ENCODE measurements at regions not wholly inside any gene's neighbourhood (a gene's known extent, or its start where the extent isn't known, plus 50 kb on each side); places are given as distances from the start of the nearest gene placed in this dataset.

DNA sequence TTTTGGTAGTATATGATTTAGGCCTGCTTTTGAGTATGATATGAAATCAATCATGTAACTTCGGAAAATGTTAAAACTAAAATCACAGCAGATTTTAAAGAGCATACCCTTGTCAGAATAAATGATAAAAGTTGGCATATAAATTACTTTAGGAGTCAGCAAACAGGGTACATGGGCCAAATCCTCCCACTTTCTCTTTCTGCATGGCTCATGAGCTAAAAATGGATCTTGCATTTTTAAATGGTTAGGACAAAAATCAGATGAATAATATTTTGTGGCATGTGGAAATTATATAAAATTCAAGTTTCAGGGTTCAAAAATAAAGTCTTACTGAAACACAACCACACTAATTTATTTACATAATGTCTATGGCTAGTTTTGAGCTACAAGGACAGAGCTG is 214.9 kb downstream of the GASK1B start:
- Histone ChIP-seq H3K27ac (no peak overlapping the region), H3K4me1 (no peaks in the 10 kb centered on the region), H3K4me3 (no peak overlapping the region), H3K36me3 (no peaks in the 10 kb centered on the region), H3K9me3 (no peaks in the 10 kb centered on the region), H3K27me3 (no peaks in the 10 kb centered on the region)
- TF ChIP-seq POLR2A (IDR thresholded peaks at IDR 0.05) (no peak), CTCF (IDR thresholded peaks at IDR 0.05) (no peak)
- no peak for DNase-seq

- Histone ChIP-seq H3K27ac (no peak overlapping the region), H3K27me3 (no peaks in the 10 kb centered on the region), H3K4me3 (no peak overlapping the region), H3K4me1 (no peaks in the 10 kb centered on the region), H3K36me3 (no peaks in the 10 kb centered on the region), H3K9me3 (no peaks in the 10 kb centered on the region)
- no peak for DNase-seq
- TF ChIP-seq POLR2A (IDR thresholded peaks at IDR 0.05), result no peak
These were observed 230.8 kb downstream of the GASK1B start for GRCh38 chr4:157942017-157942416.

DNA sequence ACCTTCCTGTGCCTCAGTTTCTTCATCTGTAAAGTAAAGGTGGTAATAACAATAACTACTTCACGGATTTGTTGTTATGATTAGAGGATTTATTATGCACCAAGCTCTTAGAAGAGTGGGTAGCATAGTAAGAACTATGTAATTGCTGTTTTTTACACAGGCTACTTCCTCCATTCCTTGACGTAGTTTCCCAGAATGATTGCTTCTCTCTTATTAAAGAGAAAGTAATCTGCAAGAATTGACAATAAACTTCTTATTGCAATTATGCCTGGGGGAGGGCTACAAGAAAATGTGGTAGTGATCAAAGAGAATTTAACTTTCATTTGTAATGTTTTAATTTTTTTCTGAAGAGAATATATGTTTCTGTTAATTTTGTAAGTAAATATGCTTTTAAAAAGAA is 238.7 kb downstream of the GASK1B start:
- H3K9me3 ChIP-seq, result no peaks in the 10 kb centered on the region
- H3K4me3 ChIP-seq, result no peak overlapping the region
- H3K27ac ChIP-seq, result no peak overlapping the region
- H3K4me1 ChIP-seq, result no peaks in the 10 kb centered on the region
- no peak for DNase-seq
- H3K36me3 ChIP-seq, result no peaks in the 10 kb centered on the region
- TF ChIP-seq CTCF (IDR thresholded peaks at IDR 0.05), result no peak
- no peak for TF ChIP-seq POLR2A (IDR thresholded peaks at IDR 0.05)
- no peaks in the 10 kb centered on the region for H3K27me3 ChIP-seq

DNA sequence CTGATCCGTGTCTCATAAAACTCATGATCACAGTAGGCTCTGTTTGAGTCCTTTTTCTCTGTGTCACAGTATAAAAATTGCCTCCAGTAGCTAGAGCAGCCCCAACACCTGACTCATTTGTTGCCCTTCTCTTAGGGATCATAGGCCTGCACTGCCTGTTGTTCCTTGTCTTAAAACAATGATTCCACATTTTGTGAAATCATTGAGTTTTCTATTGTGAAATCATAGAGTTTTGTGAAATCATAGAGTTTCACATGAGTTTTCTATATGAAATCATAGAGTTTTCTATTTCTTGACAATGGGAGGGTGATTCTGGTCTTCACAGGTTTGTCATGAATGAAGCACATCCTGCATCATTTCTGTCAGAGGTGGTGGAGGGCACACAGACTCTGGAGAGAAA is 239.9 kb downstream of the GASK1B start:
- no peaks in the 10 kb centered on the region for H3K27me3 ChIP-seq
- TF ChIP-seq CTCF (IDR thresholded peaks at IDR 0.05), result no peak
- no peak for TF ChIP-seq POLR2A (IDR thresholded peaks at IDR 0.05)
- no peaks in the 10 kb centered on the region for H3K36me3 ChIP-seq
- H3K4me1 ChIP-seq, result no peaks in the 10 kb centered on the region
- H3K9me3 ChIP-seq, result no peaks in the 10 kb centered on the region
- DNase-seq, result no peak
- no peak overlapping the region for H3K4me3 ChIP-seq
- H3K27ac ChIP-seq, result no peak overlapping the region

DNA sequence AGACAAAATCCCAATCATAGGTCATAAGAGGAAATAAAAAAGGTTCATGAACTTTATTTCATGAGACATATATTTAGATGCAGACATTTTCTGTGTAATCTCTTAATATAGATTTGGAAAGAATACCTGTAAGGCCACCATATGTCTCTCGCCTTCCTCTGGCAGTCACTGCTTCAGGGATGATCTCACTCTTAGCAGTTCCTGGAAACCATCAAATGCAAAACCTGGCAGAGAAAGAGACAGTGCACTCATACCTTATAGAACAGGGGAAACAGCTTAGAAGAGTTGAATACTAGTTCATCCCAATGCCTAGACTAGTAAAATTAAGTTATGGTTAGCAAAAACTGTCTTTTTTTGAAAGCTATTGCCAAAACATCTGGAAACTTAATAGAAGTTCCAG is 243.3 kb downstream of the GASK1B start:
- Histone ChIP-seq H3K9me3 (no peaks in the 10 kb centered on the region), H3K27me3 (no peaks in the 10 kb centered on the region), H3K4me1 (no peaks in the 10 kb centered on the region), H3K27ac (no peak overlapping the region), H3K36me3 (no peaks in the 10 kb centered on the region), H3K4me3 (no peak overlapping the region)
- TF ChIP-seq CTCF (IDR thresholded peaks at IDR 0.05), result no peak
- no peak for TF ChIP-seq POLR2A (IDR thresholded peaks at IDR 0.05)
- no peak for DNase-seq

DNA sequence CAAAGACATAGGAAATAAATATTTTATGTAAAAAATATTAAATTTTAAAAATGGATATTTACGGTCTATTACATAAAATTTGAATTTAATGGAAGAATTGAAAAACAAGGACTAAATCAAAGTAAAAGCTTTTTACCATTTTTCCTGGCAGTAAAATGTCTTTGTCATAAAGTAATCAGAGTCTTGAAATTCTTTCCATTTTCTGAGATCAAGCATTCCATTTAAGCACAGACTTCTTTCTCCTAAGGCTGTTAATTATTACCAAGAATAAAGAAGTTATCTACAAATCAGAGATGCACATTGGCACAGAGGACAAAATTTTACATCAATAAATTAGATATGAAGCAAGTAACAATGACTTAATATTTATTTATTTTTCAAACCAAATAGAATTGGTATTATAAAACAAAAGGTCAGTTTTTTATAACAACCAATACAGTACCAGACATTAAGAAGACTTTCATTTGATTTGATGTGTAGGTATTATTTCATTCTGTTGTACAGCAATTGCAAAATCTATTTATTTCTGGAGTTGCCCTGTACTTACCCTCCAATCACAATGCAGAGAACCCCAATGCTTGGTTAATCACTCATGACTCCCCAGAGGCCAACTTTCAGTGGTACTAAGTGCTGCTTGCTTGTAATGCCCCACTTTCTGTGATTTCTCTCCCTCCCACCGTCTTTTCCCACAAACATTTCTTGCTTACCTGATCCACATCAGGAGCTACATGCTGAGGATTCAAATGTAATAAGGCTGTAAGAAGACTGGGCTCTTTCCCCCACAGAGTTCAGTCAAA is 254.6 kb downstream of the GASK1B start:
- no peak overlapping the region for H3K27ac ChIP-seq
- H3K27me3 ChIP-seq, result no peaks in the 10 kb centered on the region
- no peaks in the 10 kb centered on the region for H3K4me1 ChIP-seq
- DNase-seq, result no peak
- no peaks in the 10 kb centered on the region for H3K36me3 ChIP-seq
- TF ChIP-seq POLR2A (IDR thresholded peaks at IDR 0.05) (no peak), CTCF (IDR thresholded peaks at IDR 0.05) (no peak)
- no peaks in the 10 kb centered on the region for H3K9me3 ChIP-seq
- H3K4me3 ChIP-seq, result no peak overlapping the region
